Activated naive CD8-positive, alpha-beta T cell treated with anti-CD3 and anti-CD28 coated beads, Interleukin-2, amount 10 ng/mL, durations not matched to agents 7 days and 5 days (primary cell): ENCODE measurements at regions not wholly inside any gene's neighbourhood (a gene's known extent, or its start where the extent isn't known, plus 50 kb on each side); places are given as distances from the start of the nearest gene placed in this dataset.

Source experiments
- ATAC-seq: fragments of 150-1000 bp; cut with Tn5 transposase; one replicate; pipeline ENCODE4 v1.10.0; 2021; ENCODE audit warnings: low read depth, moderate library complexity
- POLR2A ChIA-PET: fragments of 350-600 bp; sonication (Branson Sonifier 250); formaldehyde crosslinking; loops from one replicate; lab custom pipeline; 2021; ENCODE audit warnings: antibody characterized with exemption; lab: Charles Lee
- DNase-seq: peaks from one replicate; pipeline ENCODE4 v3.0.0; 2021
- H3K27ac Mint-ChIP-seq: one replicate; pipeline ENCODE4 v1.8.0; 2022; ENCODE audit warnings: mild to moderate bottlenecking, mixed read lengths
- H3K27me3 Mint-ChIP-seq: one replicate; pipeline ENCODE4 v1.8.0; 2022; ENCODE audit warnings: mild to moderate bottlenecking, moderate library complexity, mixed read lengths
- H3K36me3 Mint-ChIP-seq: one replicate; pipeline ENCODE4 v1.8.0; 2021; ENCODE audit warnings: mild to moderate bottlenecking, mixed read lengths
- H3K4me1 Mint-ChIP-seq: one replicate; pipeline ENCODE4 v1.8.0; 2021; ENCODE audit warnings: mixed read lengths
- H3K4me3 Mint-ChIP-seq: one replicate; pipeline ENCODE4 v1.8.0; 2022; ENCODE audit warnings: mild to moderate bottlenecking, moderate library complexity, mixed read lengths
- H3K9me3 Mint-ChIP-seq: one replicate; pipeline ENCODE4 v1.8.0; 2021; ENCODE audit warnings: mixed read lengths

DNA sequence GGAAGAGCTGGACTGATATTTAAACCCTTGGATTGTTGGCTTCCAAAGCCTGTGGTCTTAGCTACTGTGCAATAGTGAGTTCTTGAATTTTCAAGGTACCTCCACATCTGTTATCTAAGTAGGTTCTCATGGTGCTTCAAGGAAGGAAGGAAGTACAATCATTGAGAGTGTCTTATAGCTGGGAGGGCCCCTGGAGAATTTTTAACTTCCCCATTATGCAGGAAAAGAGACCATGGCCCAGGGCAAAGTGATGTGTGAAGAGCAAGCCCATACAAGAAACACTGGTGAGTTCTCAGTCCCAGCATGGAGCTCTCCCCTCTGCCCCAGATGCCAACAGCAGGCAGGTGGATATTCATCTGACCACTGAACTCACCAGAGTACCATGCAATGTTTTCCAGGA is 169.0 kb upstream of the IRX6 start:
- POLR2A ChIA-PET, result no interaction called here
- Mint-ChIP-seq H3K27ac (no peak overlapping the region), H3K27me3 (no peaks in the 10 kb centered on the region), H3K9me3 (peaks cover 3% of the 10 kb centered on the region), H3K4me3 (no peak overlapping the region), H3K36me3 (no peaks in the 10 kb centered on the region), H3K4me1 (no peaks in the 10 kb centered on the region)
- DNase-seq (no peak), ATAC-seq (no peak)

GRCh38 chr16:55155815-55156214 is 168.2 kb upstream of the IRX6 start:
- H3K4me3 Mint-ChIP-seq, result no peak overlapping the region
- DNase-seq, result no peak
- no peaks in the 10 kb centered on the region for H3K36me3 Mint-ChIP-seq
- POLR2A ChIA-PET, result no interaction called here
- ATAC-seq, result no peak
- H3K9me3 Mint-ChIP-seq, result peaks cover 3% of the 10 kb centered on the region
- no peaks in the 10 kb centered on the region for H3K27me3 Mint-ChIP-seq
- no peak overlapping the region for H3K27ac Mint-ChIP-seq
- H3K4me1 Mint-ChIP-seq, result no peaks in the 10 kb centered on the region

GRCh38 chr16:55169780-55170179 is 154.2 kb upstream of the IRX6 start:
- Mint-ChIP-seq H3K4me1 (no peaks in the 10 kb centered on the region), H3K9me3 (no peaks in the 10 kb centered on the region)
- POLR2A ChIA-PET, result no interaction called here

GRCh38 chr16:55171241-55171640 is 152.8 kb upstream of the IRX6 start:
- H3K4me1 Mint-ChIP-seq, result no peaks in the 10 kb centered on the region
- H3K4me3 Mint-ChIP-seq, result no peak overlapping the region
- DNase-seq, result no peak
- ATAC-seq, result no peak
- H3K27me3 Mint-ChIP-seq, result peaks cover 2% of the 10 kb centered on the region
- no peaks in the 10 kb centered on the region for H3K36me3 Mint-ChIP-seq
- H3K9me3 Mint-ChIP-seq, result no peaks in the 10 kb centered on the region
- POLR2A ChIA-PET, result no interaction called here
- no peak overlapping the region for H3K27ac Mint-ChIP-seq

More at GRCh38 chr16:55169780-55170179, 154.2 kb upstream of the IRX6 start:
- Mint-ChIP-seq H3K27me3 (peaks cover 2% of the 10 kb centered on the region), H3K4me3 (no peak overlapping the region), H3K36me3 (no peaks in the 10 kb centered on the region), H3K27ac (no peak overlapping the region)
- no peak for ATAC-seq
- no peak for DNase-seq

DNA sequence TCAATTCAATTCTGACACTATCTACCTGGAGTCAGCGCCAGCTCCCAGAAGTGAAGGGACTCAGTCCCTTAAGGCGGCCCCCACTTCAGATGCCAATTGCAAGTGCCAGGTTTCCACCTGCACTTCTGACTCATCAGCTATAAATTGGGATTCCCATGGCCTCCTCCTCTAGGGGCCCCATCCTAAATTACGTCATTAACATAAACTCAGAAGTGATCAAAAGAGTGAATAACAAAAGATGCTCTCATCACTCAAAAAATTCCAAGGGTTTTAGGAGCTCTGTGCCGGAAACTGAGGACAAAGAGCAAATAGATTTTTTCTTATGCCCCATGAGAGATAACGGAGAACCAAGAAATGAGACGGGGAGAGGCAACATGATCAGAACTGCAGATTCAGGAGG is 148.6 kb upstream of the IRX6 start:
- Mint-ChIP-seq H3K36me3 (no peaks in the 10 kb centered on the region), H3K9me3 (no peaks in the 10 kb centered on the region)
- no peak for DNase-seq

DNA sequence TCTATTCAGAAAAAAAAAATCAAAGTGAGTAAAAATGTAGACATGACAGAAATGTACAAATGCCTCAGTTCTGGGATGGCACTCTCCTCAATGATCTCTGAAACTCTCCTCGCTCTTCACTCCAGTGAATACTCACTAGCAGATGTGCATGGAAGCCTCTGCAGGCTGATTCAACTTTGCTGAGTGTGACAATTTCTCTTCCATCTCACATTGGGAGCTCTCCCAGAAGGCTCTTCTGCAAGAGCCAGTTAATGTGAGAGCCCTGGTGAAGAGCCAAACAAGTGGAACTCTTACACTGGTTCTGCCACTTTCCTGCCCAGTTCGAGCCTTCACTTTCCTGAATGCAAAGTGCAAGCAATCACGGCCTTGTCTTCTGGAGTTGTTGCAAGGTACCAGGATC is 147.1 kb upstream of the IRX6 start:
- Mint-ChIP-seq H3K27ac (no peak overlapping the region), H3K36me3 (no peaks in the 10 kb centered on the region), H3K9me3 (no peaks in the 10 kb centered on the region), H3K4me1 (no peaks in the 10 kb centered on the region), H3K4me3 (no peak overlapping the region), H3K27me3 (peaks cover 2% of the 10 kb centered on the region)
- POLR2A ChIA-PET, result no interaction called here
- no peak for DNase-seq
- no peak for ATAC-seq

More for the DNA sequence above, 148.6 kb upstream of the IRX6 start:
- H3K27me3 Mint-ChIP-seq, result peaks cover 2% of the 10 kb centered on the region
- no peak for ATAC-seq
- POLR2A ChIA-PET, result no interaction called here
- H3K4me3 Mint-ChIP-seq, result no peak overlapping the region
- no peaks in the 10 kb centered on the region for H3K4me1 Mint-ChIP-seq
- no peak overlapping the region for H3K27ac Mint-ChIP-seq

- no peak overlapping the region for H3K27ac Mint-ChIP-seq
- POLR2A ChIA-PET, result no interaction called here
- no peaks in the 10 kb centered on the region for H3K36me3 Mint-ChIP-seq
- H3K9me3 Mint-ChIP-seq, result no peaks in the 10 kb centered on the region
- no peak overlapping the region for H3K4me3 Mint-ChIP-seq
- H3K4me1 Mint-ChIP-seq, result no peaks in the 10 kb centered on the region
- no peak for ATAC-seq
- no peak for DNase-seq
- H3K27me3 Mint-ChIP-seq, result no peaks in the 10 kb centered on the region
Measured at GRCh38 chr16:55179411-55179810, 144.6 kb upstream of the IRX6 start.

DNA sequence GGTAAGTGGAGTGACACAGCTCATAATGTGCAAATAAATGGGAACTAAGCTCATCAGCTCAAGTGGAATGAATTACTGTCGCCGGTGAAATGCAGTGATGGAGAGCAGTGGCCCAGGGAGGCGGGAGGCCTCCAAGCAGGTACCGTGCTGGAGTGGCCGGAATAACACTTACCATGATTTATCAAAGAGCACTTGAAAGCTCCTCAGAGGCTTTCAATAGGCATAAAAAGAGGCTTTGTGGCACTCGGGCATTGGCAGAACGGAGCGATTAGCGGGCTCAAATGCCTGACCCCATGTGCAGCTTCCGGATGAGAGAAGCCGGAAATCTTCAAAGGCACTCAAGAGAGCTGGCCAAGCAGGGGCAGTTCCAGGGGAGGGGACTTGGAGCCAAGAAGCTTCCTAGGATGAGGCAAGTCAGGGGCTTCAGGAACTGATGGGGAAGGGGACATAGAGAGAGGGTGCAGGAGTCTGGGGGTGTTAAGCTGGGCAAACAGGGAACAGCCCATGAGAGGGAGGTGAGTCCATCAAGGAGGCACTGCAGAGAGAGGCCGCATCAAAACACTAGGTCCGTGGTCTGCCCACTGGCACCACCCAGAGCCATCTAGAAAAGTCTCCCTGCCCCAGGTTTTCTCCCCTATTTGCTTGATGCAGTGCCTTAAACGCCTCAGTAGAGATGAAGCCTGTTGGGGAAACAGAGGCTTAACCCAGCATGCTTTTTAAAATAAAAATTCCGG is 144.0 kb upstream of the IRX6 start:
- no peak overlapping the region for H3K27ac Mint-ChIP-seq
- no peak for ATAC-seq
- no peaks in the 10 kb centered on the region for H3K36me3 Mint-ChIP-seq
- POLR2A ChIA-PET, result no interaction called here
- no peak for DNase-seq
- no peaks in the 10 kb centered on the region for H3K4me1 Mint-ChIP-seq
- H3K9me3 Mint-ChIP-seq, result no peaks in the 10 kb centered on the region
- no peak overlapping the region for H3K4me3 Mint-ChIP-seq
- no peaks in the 10 kb centered on the region for H3K27me3 Mint-ChIP-seq

DNA sequence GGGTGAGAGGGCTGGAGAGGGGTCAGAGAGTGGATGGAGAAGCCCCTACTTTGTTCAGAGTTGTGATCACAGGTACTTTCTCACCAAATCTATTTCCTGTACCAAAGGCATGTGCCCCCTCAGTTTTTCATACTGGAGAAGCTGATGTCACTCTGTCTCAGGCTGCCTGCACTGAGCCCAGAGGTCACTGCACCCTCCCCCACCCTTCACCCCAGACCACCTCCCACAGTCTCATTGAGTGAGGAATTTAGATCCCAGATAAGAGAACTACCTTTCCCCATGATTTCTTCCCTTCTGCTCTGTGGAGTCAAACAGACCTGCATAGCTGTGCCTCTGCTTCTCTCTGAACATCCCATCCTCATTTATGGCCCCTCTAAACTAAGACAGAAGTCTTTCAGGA is 140.0 kb upstream of the IRX6 start:
- POLR2A ChIA-PET, result no interaction called here
- DNase-seq (no peak), ATAC-seq (no peak)
- no peak overlapping the region for H3K27ac Mint-ChIP-seq
- H3K9me3 Mint-ChIP-seq, result no peaks in the 10 kb centered on the region
- no peaks in the 10 kb centered on the region for H3K4me1 Mint-ChIP-seq
- no peaks in the 10 kb centered on the region for H3K36me3 Mint-ChIP-seq
- H3K27me3 Mint-ChIP-seq, result peaks cover 3% of the 10 kb centered on the region
- H3K4me3 Mint-ChIP-seq, result no peak overlapping the region

DNA sequence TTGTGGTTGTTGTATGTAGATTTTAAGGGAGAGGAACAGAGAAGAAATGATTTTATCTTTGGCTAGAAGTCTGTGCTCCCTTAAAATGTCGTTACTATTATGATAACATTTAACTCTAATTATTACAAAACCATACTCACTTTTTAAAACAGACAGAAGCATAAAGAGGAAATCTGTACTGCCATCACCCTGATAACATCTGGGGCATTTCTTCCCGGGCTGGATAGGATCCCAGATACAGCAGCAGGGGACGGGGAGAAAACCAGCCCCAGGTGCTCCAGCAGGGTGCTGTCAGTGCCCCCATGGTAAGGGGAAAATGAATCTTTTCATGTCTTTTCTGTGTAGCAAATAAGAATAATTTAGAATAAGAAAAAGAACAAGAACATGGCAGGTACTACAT is 139.4 kb upstream of the IRX6 start:
- H3K27me3 Mint-ChIP-seq, result peaks cover 3% of the 10 kb centered on the region
- no peak for ATAC-seq

DNA sequence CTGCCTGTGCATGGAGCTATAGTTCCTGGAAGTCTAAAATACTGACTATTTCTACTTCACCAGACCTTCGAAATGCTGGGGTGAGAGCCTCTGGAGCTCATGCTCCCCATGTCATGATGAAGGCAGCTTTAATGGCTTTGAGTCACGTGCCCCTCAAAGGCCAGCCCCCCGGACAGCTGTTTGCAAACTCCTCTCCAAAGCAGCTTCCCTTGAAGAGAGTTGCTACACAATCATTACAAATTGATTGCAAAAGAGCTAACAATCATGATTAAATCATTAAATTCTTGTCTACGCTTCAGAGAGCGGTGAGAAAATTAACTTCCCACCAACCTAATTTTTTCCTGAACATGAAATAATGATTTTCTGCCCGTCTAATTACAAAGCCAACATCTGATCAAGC is 134.8 kb upstream of the IRX6 start:
- no peak for ATAC-seq
- Mint-ChIP-seq H3K4me3 (no peak overlapping the region), H3K27me3 (peaks cover 3% of the 10 kb centered on the region), H3K9me3 (no peaks in the 10 kb centered on the region), H3K36me3 (no peaks in the 10 kb centered on the region), H3K27ac (no peak overlapping the region), H3K4me1 (no peaks in the 10 kb centered on the region)
- POLR2A ChIA-PET, result no interaction called here
- DNase-seq, result no peak

More for the DNA sequence above, 139.4 kb upstream of the IRX6 start:
- H3K4me3 Mint-ChIP-seq, result no peak overlapping the region
- no peaks in the 10 kb centered on the region for H3K9me3 Mint-ChIP-seq
- no peak overlapping the region for H3K27ac Mint-ChIP-seq
- DNase-seq, result no peak
- POLR2A ChIA-PET, result no interaction called here
- H3K4me1 Mint-ChIP-seq, result no peaks in the 10 kb centered on the region
- H3K36me3 Mint-ChIP-seq, result no peaks in the 10 kb centered on the region

GRCh38 chr16:55189682-55190636 is 134.0 kb upstream of the IRX6 start:
- H3K36me3 Mint-ChIP-seq, result no peaks in the 10 kb centered on the region
- no peak for ATAC-seq

DNA sequence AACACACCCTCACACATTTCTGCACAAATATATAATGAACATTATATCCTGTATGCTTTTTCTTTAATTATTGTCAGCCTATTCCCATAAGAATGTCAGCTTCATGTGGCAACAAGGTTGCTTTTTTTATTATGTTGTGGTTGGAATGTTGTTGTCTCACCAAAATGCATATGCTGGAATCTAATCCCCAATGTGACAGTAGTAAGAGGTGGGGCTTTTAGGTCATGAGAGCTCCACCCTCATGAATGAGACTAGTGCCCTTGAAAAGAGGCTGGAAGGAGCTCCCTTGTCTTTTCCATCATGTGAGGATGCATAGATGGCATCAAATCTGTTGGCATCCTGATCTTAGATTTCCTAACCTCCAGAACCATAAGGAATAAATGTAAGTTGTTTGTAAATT is 131.3 kb upstream of the IRX6 start:
- Mint-ChIP-seq H3K36me3 (no peaks in the 10 kb centered on the region), H3K27me3 (peaks cover 3% of the 10 kb centered on the region), H3K27ac (no peak overlapping the region), H3K4me1 (no peaks in the 10 kb centered on the region), H3K4me3 (no peak overlapping the region), H3K9me3 (no peaks in the 10 kb centered on the region)
- DNase-seq (no peak), ATAC-seq (no peak)
- POLR2A ChIA-PET, result no interaction called here

More at GRCh38 chr16:55189682-55190636, 134.0 kb upstream of the IRX6 start:
- Mint-ChIP-seq H3K9me3 (no peaks in the 10 kb centered on the region), H3K27ac (no peak overlapping the region), H3K4me3 (no peak overlapping the region), H3K4me1 (no peaks in the 10 kb centered on the region), H3K27me3 (peaks cover 3% of the 10 kb centered on the region)
- POLR2A ChIA-PET, result no interaction called here
- no peak for DNase-seq

DNA sequence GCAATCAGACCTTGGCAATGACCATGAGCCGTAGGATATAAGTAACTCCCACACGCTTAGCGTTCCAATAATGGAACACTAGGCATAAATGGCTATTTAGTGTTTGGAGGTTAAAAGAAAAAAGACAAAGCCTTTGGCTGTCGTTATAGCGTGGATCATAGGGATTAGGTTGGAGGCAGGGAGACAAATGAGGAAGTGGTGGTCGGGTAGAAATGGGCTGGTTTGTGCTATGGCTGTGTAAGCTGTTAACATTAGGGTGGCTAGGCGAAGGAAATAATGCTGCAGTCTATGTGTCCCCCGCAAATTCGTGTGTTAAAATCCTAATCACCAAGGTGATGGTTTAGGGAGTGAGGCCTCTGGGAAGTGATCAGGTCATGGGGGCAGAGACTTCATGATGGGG is 120.4 kb upstream of the IRX6 start:
- Mint-ChIP-seq H3K9me3 (no peaks in the 10 kb centered on the region), H3K4me1 (no peaks in the 10 kb centered on the region), H3K4me3 (no peak overlapping the region), H3K36me3 (no peaks in the 10 kb centered on the region), H3K27me3 (peaks cover 2% of the 10 kb centered on the region), H3K27ac (no peak overlapping the region)
- DNase-seq, result no peak
- no peak for ATAC-seq
- POLR2A ChIA-PET, result no interaction called here
